HG02840 (cell line): ENCODE measurements at regions not wholly inside any gene's neighbourhood (a gene's known extent, or its start where the extent isn't known, plus 50 kb on each side); places are given as distances from the start of the nearest gene placed in this dataset.

Experiments used
- ATAC-seq: cut with Tn5 transposase; IDR thresholded peaks from one replicate; pipeline ENCODE4 v1.9.1; 2021; ENCODE audit warnings: mild to moderate bottlenecking, moderate library complexity, moderate number of reproducible peaks; ENCODE audit not compliant: unreplicated experiment, low FRiP score

GRCh38 chr16:64321881-64322280 is 800.0 kb downstream of the CDH11 start:
- no peak for ATAC-seq

- no peak for ATAC-seq
Measured at GRCh38 chr16:64321066-64321465, 800.8 kb downstream of the CDH11 start.

GRCh38 chr16:64317601-64318000 is 804.3 kb downstream of the CDH11 start:
- ATAC-seq: no peak

DNA sequence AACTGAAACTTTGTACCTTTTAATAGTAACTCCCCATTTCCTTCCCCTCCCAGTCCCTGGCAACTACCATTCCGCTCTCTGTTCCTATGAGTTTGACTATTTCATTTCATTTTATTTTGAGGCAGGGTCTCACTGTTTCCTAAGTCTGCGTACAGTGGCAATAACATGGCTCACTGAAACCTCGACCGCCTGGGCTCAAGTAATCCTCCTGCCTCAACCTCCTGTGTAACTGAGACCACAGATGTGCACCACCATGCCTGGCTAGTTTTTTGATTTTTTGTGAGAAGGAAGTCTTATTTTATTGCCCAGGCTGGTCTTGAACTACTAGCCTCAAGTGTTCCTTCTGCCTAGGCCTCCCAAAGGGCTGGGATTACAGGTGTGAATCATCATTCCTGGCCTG is 808.1 kb downstream of the CDH11 start:
- ATAC-seq: no peak

GRCh38 chr16:64312980-64313379 is 808.9 kb downstream of the CDH11 start:
- ATAC-seq: no peak

DNA sequence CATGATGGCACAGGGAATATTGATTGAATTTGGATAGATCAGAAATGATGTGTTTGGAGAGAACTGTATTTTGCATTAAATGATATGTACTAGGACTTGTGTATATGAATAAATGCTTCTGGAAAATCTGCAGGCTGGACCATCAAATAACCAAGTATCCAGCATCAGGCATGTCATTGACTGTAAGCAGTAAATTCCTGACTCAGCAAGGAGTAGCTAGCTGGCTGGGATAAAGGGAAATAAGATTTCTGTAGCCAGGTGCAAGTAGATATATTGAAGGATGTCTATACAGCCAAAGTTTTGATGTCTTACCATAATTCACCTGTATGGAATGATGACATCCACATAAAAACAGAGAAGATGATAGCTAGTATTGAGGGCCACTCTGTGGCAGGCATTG is 809.6 kb downstream of the CDH11 start:
- no peak for ATAC-seq

DNA sequence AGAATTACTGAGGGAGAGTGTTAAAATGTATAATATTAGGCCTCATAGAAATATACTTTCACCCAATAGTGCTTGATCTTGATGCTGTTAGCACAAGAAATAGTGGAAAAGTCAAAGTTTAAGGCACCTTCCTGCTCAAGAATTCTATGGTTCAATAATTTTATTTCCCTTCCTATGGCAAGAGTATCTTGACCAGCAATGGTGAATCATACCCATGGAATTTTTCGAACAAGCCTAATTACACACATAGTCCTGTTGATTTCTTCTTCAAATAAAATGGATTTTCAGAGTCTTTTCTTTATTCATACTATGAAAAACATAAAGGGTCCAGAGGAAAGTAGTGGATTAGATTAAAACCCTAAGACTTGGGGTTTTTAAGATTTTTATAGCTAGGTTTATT is 810.6 kb downstream of the CDH11 start:
- no peak for ATAC-seq

DNA sequence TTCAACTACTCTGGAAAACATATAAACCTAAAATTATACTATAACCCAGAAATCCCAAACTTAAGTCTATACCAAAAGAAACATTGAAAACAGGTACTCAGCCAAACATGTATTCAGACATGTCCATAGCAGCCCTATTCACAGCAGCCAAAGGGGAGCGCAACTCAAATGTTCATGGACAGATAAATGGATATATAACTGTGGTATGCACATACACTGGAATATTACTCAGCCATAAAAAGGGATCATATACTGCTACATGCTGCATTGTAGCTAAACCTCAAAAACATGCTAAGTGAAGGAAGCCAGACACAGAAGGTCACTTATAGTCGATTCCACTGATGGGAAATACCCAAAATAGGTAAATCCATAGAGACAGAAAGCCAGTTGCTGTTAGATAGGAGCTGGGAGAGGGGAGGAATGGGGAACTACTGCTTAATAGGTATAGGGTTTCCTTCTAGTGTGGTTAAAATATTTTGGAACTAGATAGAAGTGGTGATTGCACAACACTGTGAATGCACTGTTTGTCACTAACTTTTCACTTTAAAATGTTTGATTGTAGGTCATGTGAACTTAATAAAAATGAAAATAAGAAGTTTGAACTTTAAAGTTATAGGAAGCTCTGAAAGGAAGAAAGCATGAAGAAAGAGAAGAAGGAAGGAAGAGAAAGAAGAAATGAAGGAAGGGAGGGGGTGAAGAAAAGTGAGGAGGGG is 812.3 kb downstream of the CDH11 start:
- ATAC-seq: no peak

- ATAC-seq: no peak
Measured at GRCh38 chr16:64308721-64309120, 813.1 kb downstream of the CDH11 start.

DNA sequence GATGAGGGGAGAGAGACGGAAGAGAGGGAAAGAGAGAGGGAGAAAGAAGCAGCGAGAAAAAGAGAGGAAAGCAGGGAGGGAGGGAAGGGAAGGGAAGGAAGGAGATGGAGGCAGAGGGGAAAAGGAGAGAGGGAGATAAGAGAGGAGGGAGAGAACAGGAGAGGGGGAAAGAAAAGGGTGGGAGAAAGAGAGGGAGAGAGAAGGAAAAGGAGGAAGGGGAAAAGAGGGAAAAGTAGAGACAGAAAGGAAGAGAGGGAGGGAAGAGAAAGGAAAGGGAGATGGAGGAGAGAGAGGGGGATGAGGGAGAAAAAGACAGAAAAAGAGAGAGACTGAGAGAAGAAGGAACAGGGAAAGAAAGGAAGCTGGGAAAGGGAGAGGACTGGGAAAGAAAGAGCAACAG is 814.4 kb downstream of the CDH11 start:
- no peak for ATAC-seq

DNA sequence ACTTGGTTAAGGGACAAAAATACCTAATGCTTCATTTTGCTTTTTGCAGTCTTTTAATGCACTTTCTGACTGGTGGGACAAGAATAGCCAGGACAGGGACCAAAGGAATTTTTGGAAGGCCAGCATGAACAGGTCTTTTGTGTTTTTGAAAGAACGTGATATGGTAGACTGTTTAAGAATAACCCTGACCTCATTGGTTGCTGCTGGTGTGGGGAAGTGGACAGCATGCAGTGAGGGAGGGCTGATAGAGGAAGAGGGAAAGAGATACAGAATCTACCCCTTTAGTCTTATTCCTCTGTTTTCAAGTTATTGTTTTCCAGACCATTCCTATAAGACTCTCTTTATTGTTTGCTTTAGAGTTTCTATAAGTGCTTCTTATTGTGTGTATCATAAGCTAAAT is 816.2 kb downstream of the CDH11 start:
- ATAC-seq: no peak

- no peak for ATAC-seq
Measured at GRCh38 chr16:64304951-64305350, 816.9 kb downstream of the CDH11 start.

DNA sequence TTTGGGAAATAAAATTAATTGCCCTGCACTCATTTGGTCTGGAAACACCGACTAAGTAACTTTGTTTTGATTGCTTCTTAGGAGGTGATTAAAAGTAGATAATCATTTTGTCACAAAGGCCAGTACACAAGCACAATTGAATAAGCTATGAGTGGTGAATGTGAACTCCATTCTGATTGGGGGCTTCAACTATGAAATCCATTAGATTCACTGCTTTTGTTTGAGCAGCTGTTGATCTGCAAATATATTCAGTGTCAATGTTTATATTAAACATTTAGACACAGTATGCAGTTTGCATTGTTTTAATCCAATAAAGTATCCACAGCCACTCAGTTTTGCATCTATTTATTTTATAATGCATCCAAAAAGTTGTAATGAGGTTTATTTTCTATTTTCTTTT is 817.5 kb downstream of the CDH11 start:
- no peak for ATAC-seq

DNA sequence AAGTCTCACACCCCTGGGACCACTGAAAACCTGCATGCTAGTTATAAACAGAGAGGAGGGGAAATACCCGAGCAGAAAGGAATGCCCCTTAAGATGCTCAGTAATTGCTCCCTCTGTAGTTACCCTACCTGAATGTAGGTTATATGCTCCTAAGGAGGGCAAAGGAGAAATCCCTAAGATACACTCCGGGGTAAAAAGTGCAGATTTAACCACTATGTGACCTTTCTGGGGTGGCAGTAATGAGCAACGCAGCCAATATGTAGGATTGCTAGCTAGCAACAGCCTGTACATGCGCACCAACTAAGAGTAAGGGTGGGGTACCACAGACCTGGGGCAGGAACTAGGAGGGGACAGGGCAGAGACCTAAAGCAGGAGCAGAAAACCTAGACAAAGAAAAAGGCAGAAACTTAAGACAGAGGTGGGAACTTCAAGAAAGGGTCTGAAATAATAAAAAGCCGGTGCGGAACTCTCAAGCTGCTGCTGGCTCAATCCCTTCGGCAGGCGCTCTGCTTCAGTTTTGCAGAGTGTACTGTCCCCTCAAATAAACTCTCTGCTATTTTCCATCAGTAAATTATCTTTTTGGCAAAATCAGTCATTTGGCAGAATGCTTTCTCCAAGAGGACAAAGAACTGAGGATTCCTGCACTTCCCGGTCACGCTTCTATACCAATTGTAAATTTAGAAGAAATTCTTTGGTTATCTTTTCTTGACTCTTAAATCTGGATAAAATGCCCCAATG is 823.8 kb downstream of the CDH11 start:
- ATAC-seq: no peak

DNA sequence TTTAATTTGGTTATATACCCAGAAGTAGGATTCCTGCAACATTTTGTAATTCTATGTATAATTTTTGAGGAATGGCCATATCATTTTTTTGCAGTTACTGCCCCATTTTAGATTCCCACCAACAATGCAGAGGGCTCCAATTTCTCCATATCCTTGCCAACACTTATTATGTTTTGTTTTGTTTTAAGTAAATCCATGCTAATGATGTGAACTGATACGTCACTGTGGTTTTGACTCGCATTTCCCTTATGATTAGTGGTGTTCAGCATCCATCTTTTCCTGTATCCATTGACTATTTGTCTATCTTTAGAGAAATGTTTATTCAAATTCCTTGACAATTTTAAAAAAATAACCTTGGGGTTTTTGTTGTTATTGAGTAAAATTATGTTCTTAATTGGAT is 826.4 kb downstream of the CDH11 start:
- ATAC-seq: no peak

DNA sequence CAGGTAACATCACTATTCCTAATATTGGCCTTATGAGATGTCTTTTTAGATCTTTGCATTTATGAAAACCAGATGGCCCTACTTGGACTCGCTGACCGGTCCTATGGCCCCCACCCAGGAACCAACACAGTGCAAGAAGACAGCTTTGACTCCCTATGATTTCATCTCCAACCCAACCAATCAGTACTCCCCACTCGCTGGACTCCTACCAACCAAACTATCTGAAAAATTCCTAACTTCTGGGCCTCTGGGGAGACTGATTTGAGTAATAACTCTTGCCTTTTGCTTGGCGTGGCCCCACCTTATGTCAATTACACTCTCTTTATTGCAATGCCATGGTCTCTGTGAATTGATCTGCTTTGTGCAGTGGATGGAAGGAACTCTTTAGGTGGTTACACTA is 828.9 kb downstream of the CDH11 start:
- no peak for ATAC-seq

DNA sequence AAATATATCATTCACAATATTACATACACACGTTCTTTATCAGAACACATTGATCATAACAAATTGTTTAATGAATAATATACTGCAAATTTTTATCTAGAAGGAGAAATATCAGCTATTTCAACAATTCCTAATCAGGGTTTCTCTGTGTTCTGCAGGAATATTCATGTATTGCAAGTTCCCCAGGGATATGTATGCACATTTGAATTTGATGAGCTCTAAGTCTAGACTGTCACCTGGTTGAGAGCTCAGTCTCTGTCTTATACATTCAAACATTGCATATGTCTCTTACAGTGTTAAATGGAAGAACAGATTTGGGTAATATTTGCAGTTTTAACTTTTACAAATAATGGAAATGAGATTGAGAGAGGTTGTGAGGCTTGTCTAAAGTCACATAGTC is 829.7 kb downstream of the CDH11 start:
- no peak for ATAC-seq

GRCh38 chr16:64290461-64290860 is 831.4 kb downstream of the CDH11 start:
- ATAC-seq: no peak

DNA sequence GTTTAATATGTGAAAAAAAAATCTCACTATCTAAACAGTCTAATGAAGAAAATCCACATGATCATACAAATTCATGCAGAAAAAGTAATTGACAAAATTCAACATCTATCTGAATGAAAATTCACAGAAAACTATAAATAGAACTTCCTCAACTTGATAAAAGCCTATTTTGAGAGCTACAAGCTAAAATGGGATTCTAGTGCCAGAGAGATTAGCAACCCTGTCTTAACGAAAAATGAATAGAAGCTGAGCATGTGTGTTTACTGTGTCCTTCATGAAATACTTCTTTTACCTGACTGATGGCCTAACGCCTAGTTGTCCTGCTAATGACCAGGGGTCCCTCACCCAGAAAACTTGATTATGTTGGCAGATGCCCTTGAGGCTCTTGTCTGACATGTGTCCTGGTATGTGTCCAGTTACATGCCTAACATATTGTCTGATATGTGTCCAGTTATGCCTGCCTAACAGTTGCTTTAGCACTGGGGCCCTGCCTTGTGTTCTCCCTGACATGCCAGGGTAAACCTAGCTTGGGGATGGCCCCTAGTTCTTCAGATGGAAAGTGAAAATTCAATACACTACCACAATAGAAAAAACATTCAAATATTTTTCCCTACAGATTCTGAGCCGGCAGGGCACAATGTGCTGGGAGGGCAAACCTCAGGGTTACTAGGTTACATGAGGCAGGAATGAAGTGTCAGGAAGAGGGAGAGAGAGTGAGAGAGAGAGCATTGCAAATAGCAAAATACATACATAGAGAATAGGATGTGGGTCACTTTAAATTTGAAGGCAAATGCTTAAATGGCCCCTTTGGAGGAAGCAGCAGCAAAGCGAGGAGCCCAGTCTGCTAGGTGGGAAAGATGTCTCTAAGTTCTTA is 834.0 kb downstream of the CDH11 start:
- ATAC-seq: no peak

DNA sequence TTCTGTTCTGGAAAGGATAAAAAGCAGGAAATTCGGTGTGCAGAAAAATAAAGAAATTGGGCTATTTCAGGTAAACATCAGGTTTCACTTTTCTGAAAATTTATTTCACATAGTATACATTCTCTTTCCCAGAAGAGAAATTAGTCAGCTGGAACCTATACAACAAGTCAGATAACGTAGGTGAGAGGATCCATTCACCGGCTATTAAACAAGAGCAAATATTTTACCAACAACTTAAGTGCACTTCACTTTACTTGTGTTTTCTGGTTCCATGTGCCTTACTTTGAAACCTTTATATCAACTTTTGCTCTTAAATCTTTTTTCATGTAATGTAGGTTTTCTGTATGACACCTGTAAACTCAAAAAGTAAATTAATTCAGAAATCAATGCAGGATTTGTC is 839.7 kb downstream of the CDH11 start:
- no peak for ATAC-seq

DNA sequence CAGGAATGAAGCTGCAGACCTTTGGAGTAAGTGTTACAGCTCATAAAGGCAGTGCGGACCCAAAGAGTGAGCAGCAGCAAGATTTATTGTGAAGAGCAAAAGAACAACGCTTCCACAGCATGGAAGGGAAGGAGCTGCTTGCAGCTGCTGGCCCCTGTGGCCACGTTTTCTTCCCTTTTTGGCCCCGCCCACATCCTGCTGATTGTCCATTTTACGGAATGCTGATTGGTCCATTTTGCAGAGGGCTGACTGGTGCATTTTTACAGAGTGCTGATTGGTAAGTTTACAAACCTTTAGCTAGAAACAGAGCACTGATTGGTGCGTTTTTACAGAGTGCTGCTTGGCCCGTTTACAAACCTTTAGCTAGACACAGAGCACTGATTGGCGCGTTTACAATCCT is 841.5 kb downstream of the CDH11 start:
- ATAC-seq: no peak
